HCT116 (cell line): ENCODE measurements at regions not wholly inside any gene's neighbourhood (a gene's known extent, or its start where the extent isn't known, plus 50 kb on each side); places are given as distances from the start of the nearest gene placed in this dataset.

Experiments
- ATAC-seq: fragments of 200-7000 bp; cut with Tn5 transposase; 2 replicates; pipeline ENCODE4 v1.9.1; 2020; ENCODE audit warnings: mild to moderate bottlenecking, moderate library complexity
- BruUV-seq: library from RNA; stranded (reverse); fragments of 400-500 nt; replicated peaks from 2 replicates; lab custom pipeline; 2021; lab: Mats Ljungman, UMichigan
- CTCF ChIA-PET: fragments of 300-600 bp; sonication (Branson Sonifier 250); formaldehyde crosslinking; loops from one replicate; lab custom pipeline; 2021; ENCODE audit warnings: antibody characterized with exemption; lab: Charles Lee
- POLR2A ChIA-PET: fragments of 300-600, 350-600 bp; sonication (Branson Sonifier 250); formaldehyde crosslinking; loops from one replicate; lab custom pipeline; 2021; ENCODE audit warnings: antibody characterized with exemption; lab: Charles Lee
- RAD21 ChIA-PET, 2 experiments: fragments of 300-600 bp; sonication (Branson Sonifier 250); formaldehyde crosslinking; loops; one replicate each; lab custom pipeline; 2023; ENCODE audit warnings: low total read pairs in 2 of 2; ENCODE audit not compliant: uncharacterized antibody in 2 of 2, unreplicated experiment in 2 of 2, low non-redundant PET in 1 of 2; lab: Charles Lee
- DNase-seq: peaks from one replicate; pipeline ENCODE4 v3.0.0-alpha.2; 2010; ENCODE audit warnings: low read depth, low spot score
- H2AFZ ChIP-seq: fragments of 200-600 bp; shearing (Covaris generic), sonication (generic); 2 replicates; pipeline ENCODE4 v1.6.1; 2017; ENCODE audit warnings: low read depth, mixed run types, mixed read lengths, antibody characterized with exemption, low read length; ENCODE audit not compliant: poor library complexity, severe bottlenecking
- H3K27ac ChIP-seq: 2 replicates; pipeline ENCODE4 v1.5.1; 2012; ENCODE audit warnings: low read depth, low read length
- H3K27me3 ChIP-seq: fragments of 200-600 bp; sonication (generic); 2 replicates; pipeline ENCODE4 v1.6.1; 2016; ENCODE audit warnings: mixed run types, low read length, mixed read lengths; ENCODE audit not compliant: insufficient read depth
- H3K36me3 ChIP-seq, 2 experiments: fragments of 200-500 bp in 1 of 2; fragments of 200-600 bp in 1 of 2; sonication (Bioruptor generic) in 1 of 2; sonication (generic) in 1 of 2; 2 replicates each; pipeline versions ENCODE4 v1.5.1 to v1.6.1; 2014 to 2016; ENCODE audit warnings: low read length in 2 of 2, inconsistent platforms in 1 of 2, mixed read lengths in 1 of 2, mixed run types in 1 of 2; ENCODE audit not compliant: insufficient read depth in 2 of 2, control insufficient read depth in 1 of 2
- H3K4me1 ChIP-seq, 2 experiments: fragments of 200-600 bp in 1 of 2; sonication (generic) in 1 of 2; 2 replicates each; pipeline versions ENCODE4 v1.5.1 to v1.6.1; 2012 to 2017; ENCODE audit warnings: low read length in 2 of 2, inconsistent platforms in 1 of 2, mild to moderate bottlenecking in 1 of 2, mixed read lengths in 1 of 2, mixed run types in 1 of 2, moderate library complexity in 1 of 2; ENCODE audit not compliant: insufficient read depth in 2 of 2, control insufficient read depth in 1 of 2
- H3K4me2 ChIP-seq: fragments of 200-600 bp; sonication (generic); 2 replicates; pipeline ENCODE4 v1.6.1; 2017; ENCODE audit warnings: mixed run types, low read length, mixed read lengths
- H3K4me3 ChIP-seq, 2 experiments: fragments of 200-600 bp in 1 of 2; sonication (generic) in 1 of 2; replicated peaks in 1 of 2; 2 replicates each; pipeline ENCODE4 v1.5.1; 2011 to 2016; ENCODE audit warnings: low read length in 2 of 2, control low read depth in 1 of 2, low read depth in 1 of 2, mild to moderate bottlenecking in 1 of 2, mixed read lengths in 1 of 2, mixed run types in 1 of 2
- H3K79me2 ChIP-seq: fragments of 200-600 bp; sonication (generic); 2 replicates; pipeline ENCODE4 v1.6.1; 2017; ENCODE audit warnings: mild to moderate bottlenecking, mixed run types, low read length, moderate library complexity, mixed read lengths; ENCODE audit not compliant: insufficient read depth
- H3K9ac ChIP-seq: fragments of 200-600 bp; sonication (generic); 2 replicates; pipeline ENCODE4 v1.6.1; 2016; ENCODE audit warnings: low read length, mixed read lengths
- H3K9me2 ChIP-seq: fragments of 200-600 bp; sonication (generic), shearing (Covaris generic); 2 replicates; pipeline ENCODE4 v1.6.1; 2017; ENCODE audit warnings: mixed run types, mild to moderate bottlenecking, moderate library complexity; ENCODE audit not compliant: insufficient read depth
- H3K9me3 ChIP-seq, 2 experiments: fragments of 200-500 bp in 1 of 2; fragments of 200-600 bp in 1 of 2; sonication (Bioruptor generic) in 1 of 2; sonication (generic) in 1 of 2; 2 replicates each; pipeline ENCODE4 v1.6.1; 2014 to 2017; ENCODE audit warnings: low read length in 2 of 2, mixed read lengths in 2 of 2, inconsistent platforms in 1 of 2, low read depth in 1 of 2, mild to moderate bottlenecking in 1 of 2, mixed run types in 1 of 2, moderate library complexity in 1 of 2; ENCODE audit not compliant: control insufficient read depth in 1 of 2, insufficient read depth in 1 of 2
- H4K20me1 ChIP-seq: fragments of 200-600 bp; sonication (generic), shearing (Covaris generic); 2 replicates; pipeline ENCODE4 v1.6.1; 2017; ENCODE audit warnings: mixed run types, mild to moderate bottlenecking, moderate library complexity; ENCODE audit not compliant: insufficient read depth
- CEBPB ChIP-seq: IDR thresholded peaks from 2 replicates; pipeline ENCODE4 v1.6.1; 2012; ENCODE audit warnings: low read depth
- EGR1 ChIP-seq: IDR thresholded peaks from 2 replicates; pipeline ENCODE4 v1.6.1; 2012; ENCODE audit warnings: low read depth
- JUND ChIP-seq: IDR thresholded peaks from 2 replicates; pipeline ENCODE4 v1.6.1; 2012
- SP1 ChIP-seq: IDR thresholded peaks from 2 replicates; pipeline ENCODE4 v1.6.1; 2012; ENCODE audit warnings: low read depth
- ZFX ChIP-seq: fragments of 450-650 bp; IDR thresholded peaks from 2 replicates; pipeline ENCODE4 v1.6.1; 2017
- intact Hi-C: fragments of 100-400 bp; cut with micrococcal nuclease; formaldehyde crosslinking; loops from 2 replicates; pipeline ENCODE4 v1.10.0; 2022
- TF ChIP-seq, protein P1 (sequence below): IDR thresholded peaks from 2 replicates; pipeline ENCODE4 v1.6.1; 2012; ENCODE audit warnings: low read depth
- TF ChIP-seq, protein P2 (sequence below): IDR thresholded peaks from 2 replicates; pipeline ENCODE4 v1.6.1; 2011; ENCODE audit warnings: mild to moderate bottlenecking, low read length, moderate library complexity; ENCODE audit not compliant: insufficient replicate concordance; ENCODE audit errors: extremely low read depth
- TF ChIP-seq, protein P3 (sequence below): IDR thresholded peaks from 2 replicates; pipeline ENCODE4 v1.6.1; 2012

DNA sequence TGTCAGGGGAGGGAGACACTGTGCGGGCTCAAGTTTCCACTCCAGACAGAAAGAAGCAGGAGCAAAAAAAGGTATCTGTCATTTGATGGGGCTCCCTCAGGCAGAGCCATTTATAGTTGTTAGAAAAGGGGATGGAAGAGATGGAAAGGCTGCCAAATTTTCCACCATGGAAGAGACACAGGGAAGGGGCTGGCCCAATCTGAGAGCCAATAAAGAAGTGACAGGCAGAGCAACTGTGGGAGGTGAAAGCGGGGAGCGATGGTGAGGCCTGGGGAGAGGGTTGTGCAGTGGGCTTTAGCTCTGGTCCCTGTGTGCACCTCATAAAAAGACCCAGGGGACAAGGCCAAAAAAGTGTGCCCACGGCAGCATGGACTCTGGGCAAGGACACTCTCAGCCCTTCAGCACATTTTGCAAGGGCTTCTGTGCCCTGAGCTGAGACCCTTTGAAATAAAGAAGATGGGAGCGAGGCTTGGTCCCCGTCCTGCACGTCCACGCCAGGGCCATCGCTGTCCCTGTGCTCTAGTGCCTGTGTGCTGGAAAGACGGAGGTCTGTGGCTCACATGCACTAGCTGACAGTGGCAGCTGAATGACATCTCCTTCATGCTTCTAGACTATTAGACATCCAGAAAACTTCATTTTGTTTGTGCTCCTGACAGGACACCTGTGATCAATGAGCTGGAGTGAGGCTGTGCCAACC lies 456.7 kb upstream of the HS6ST1 start (continued):
- TF ChIP-seq, protein P1, sequence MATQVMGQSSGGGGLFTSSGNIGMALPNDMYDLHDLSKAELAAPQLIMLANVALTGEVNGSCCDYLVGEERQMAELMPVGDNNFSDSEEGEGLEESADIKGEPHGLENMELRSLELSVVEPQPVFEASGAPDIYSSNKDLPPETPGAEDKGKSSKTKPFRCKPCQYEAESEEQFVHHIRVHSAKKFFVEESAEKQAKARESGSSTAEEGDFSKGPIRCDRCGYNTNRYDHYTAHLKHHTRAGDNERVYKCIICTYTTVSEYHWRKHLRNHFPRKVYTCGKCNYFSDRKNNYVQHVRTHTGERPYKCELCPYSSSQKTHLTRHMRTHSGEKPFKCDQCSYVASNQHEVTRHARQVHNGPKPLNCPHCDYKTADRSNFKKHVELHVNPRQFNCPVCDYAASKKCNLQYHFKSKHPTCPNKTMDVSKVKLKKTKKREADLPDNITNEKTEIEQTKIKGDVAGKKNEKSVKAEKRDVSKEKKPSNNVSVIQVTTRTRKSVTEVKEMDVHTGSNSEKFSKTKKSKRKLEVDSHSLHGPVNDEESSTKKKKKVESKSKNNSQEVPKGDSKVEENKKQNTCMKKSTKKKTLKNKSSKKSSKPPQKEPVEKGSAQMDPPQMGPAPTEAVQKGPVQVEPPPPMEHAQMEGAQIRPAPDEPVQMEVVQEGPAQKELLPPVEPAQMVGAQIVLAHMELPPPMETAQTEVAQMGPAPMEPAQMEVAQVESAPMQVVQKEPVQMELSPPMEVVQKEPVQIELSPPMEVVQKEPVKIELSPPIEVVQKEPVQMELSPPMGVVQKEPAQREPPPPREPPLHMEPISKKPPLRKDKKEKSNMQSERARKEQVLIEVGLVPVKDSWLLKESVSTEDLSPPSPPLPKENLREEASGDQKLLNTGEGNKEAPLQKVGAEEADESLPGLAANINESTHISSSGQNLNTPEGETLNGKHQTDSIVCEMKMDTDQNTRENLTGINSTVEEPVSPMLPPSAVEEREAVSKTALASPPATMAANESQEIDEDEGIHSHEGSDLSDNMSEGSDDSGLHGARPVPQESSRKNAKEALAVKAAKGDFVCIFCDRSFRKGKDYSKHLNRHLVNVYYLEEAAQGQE = no peak
- TF ChIP-seq, all 23 proteins: peak for 0

- no peaks in the 10 kb centered on the region for H3K36me3 ChIP-seq
These were observed 457.2 kb upstream of the HS6ST1 start for GRCh38 chr2:128775914-128776285.

More at GRCh38 chr2:128775914-128776285, 457.2 kb upstream of the HS6ST1 start:
- ChIA-PET RAD21 (no interaction called here), CTCF (no interaction called here), POLR2A (no interaction called here)
- no peak overlapping the region for H2AFZ ChIP-seq
- BruUV-seq = no TSS peak
- ATAC-seq (no peak), DNase-seq (no peak)
- no peak overlapping the region for H3K9ac ChIP-seq
- H3K9me2 ChIP-seq = no peaks in the 10 kb centered on the region
- peaks cover 35% of the 10 kb centered on the region for H3K27me3 ChIP-seq
- H3K4me3 ChIP-seq = no peak overlapping the region
- H3K4me2 ChIP-seq = no peak overlapping the region
- no peaks in the 10 kb centered on the region for H4K20me1 ChIP-seq
- no peaks in the 10 kb centered on the region for H3K9me3 ChIP-seq
- H3K27ac ChIP-seq = no peak overlapping the region
- H3K4me1 ChIP-seq = no peaks in the 10 kb centered on the region
- H3K79me2 ChIP-seq = no peaks in the 10 kb centered on the region
- TF ChIP-seq, protein P2, sequence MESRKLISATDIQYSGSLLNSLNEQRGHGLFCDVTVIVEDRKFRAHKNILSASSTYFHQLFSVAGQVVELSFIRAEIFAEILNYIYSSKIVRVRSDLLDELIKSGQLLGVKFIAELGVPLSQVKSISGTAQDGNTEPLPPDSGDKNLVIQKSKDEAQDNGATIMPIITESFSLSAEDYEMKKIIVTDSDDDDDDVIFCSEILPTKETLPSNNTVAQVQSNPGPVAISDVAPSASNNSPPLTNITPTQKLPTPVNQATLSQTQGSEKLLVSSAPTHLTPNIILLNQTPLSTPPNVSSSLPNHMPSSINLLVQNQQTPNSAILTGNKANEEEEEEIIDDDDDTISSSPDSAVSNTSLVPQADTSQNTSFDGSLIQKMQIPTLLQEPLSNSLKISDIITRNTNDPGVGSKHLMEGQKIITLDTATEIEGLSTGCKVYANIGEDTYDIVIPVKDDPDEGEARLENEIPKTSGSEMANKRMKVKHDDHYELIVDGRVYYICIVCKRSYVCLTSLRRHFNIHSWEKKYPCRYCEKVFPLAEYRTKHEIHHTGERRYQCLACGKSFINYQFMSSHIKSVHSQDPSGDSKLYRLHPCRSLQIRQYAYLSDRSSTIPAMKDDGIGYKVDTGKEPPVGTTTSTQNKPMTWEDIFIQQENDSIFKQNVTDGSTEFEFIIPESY = no peak
- TF ChIP-seq JUND (no peak), SP1 (no peak), EGR1 (no peak), CEBPB (no peak), ZFX (no peak)
- TF ChIP-seq, protein P3, sequence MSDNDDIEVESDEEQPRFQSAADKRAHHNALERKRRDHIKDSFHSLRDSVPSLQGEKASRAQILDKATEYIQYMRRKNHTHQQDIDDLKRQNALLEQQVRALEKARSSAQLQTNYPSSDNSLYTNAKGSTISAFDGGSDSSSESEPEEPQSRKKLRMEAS = no peak
- intact Hi-C loops = no loop called here
